Hematopoietic multipotent progenitor cell (in vitro differentiated cells): ENCODE measurements at regions not wholly inside any gene's neighbourhood (a gene's known extent, or its start where the extent isn't known, plus 50 kb on each side); places are given as distances from the start of the nearest gene placed in this dataset.
"Not testable (repeated sequence)": the region's sequence is repeated elsewhere in the genome, so short reads cannot be mapped to it uniquely, and the experiment has no call there.

Source experiments
- DNase-seq, 3 donors: peaks; one replicate each; pipeline ENCODE4 v3.0.0-alpha.2; 2011 to 2015; ENCODE audit warnings: low read depth in 2 of 3, low spot score in 2 of 3

- DNase-seq, result no peak
Observed at GRCh38 chr3:125645616-125646015, 50.3 kb upstream of the OSBPL11 start.

GRCh38 chr3:125646581-125646980, 51.3 kb upstream of the OSBPL11 start:
- no peak for DNase-seq

GRCh38 chr3:125647318-125648014, 52.2 kb upstream of the OSBPL11 start:
- DNase-seq, result no peak

- no peak for DNase-seq
Observed at GRCh38 chr3:125651244-125651643, 55.9 kb upstream of the OSBPL11 start.

GRCh38 chr3:125652349-125652748, 57.1 kb upstream of the OSBPL11 start:
- no peak for DNase-seq

GRCh38 chr3:125654526-125654925, 59.2 kb upstream of the OSBPL11 start:
- DNase-seq, result no peak

GRCh38 chr3:125662675-125663074, 67.4 kb upstream of the OSBPL11 start:
- no peak for DNase-seq

GRCh38 chr3:125670352-125670751, 75.1 kb upstream of the OSBPL11 start:
- no peak for DNase-seq

- no peak for DNase-seq
Observed at GRCh38 chr3:125670945-125671344, 75.6 kb upstream of the OSBPL11 start.

GRCh38 chr3:125671461-125672243, 76.4 kb upstream of the OSBPL11 start:
- DNase-seq, result no peak

GRCh38 chr3:125675791-125676190, 80.5 kb upstream of the OSBPL11 start:
- DNase-seq, result no peak

GRCh38 chr3:125679258-125679657, 84.0 kb upstream of the OSBPL11 start:
- no peak for DNase-seq

- DNase-seq, result no peak
Observed at GRCh38 chr3:125681146-125681545, 85.8 kb upstream of the OSBPL11 start.

- DNase-seq, result not testable (repeated sequence)
Observed at GRCh38 chr3:125681906-125682305, 86.6 kb upstream of the OSBPL11 start.

GRCh38 chr3:125682610-125683009, 87.3 kb upstream of the OSBPL11 start:
- not testable (repeated sequence) for DNase-seq

- DNase-seq, result no peak
Observed at GRCh38 chr3:125683067-125683829, 88.0 kb upstream of the OSBPL11 start.

- peak in 1 of 3 donors; percentile 5 for DNase-seq
Observed at GRCh38 chr3:125684199-125684598, 88.9 kb upstream of the OSBPL11 start.

- not testable (repeated sequence) for DNase-seq
Observed at GRCh38 chr3:125685741-125686140, 90.4 kb upstream of the OSBPL11 start.

- no peak for DNase-seq
Observed at GRCh38 chr3:125692361-125692760, 97.1 kb upstream of the OSBPL11 start.

- DNase-seq, result no peak
Observed at GRCh38 chr3:125693887-125694286, 98.6 kb upstream of the OSBPL11 start.

GRCh38 chr3:125694761-125695294, 99.5 kb upstream of the OSBPL11 start:
- DNase-seq, result no peak
